ENCODE measurements at regions not wholly inside any gene's neighbourhood (a gene's known extent, or its start where the extent isn't known, plus 50 kb on each side); places are given as distances from the start of the nearest gene placed in this dataset.
"Not testable (repeated sequence)": the region's sequence is repeated elsewhere in the genome, so short reads cannot be mapped to it uniquely, and the experiment has no call there.

- DNase-seq (ENCODE audit: low read depth) = no peak
Measured at GRCh38 chr5:17690473-17690872, 56.2 kb downstream of the TAF11L14 start.

- DNase-seq (ENCODE audit: low read depth) = no peak
Measured at GRCh38 chr5:17691762-17692161, 57.5 kb downstream of the TAF11L14 start.

- DNase-seq (ENCODE audit: low read depth) = no peak
Measured at GRCh38 chr5:17694371-17694770, 60.1 kb downstream of the TAF11L14 start.

- DNase-seq (ENCODE audit: low read depth) = no peak
Measured at GRCh38 chr5:17694914-17695313, 60.7 kb downstream of the TAF11L14 start.

- no peak for DNase-seq (ENCODE audit: low read depth)
Measured at GRCh38 chr5:17696627-17697026, 62.4 kb downstream of the TAF11L14 start.

GRCh38 chr5:17697671-17698070 lies 63.4 kb downstream of the TAF11L14 start:
- no peak for DNase-seq (ENCODE audit: low read depth)

- no peak for DNase-seq (ENCODE audit: low read depth)
Measured at GRCh38 chr5:17709011-17709710, 74.9 kb downstream of the TAF11L14 start.

GRCh38 chr5:17713301-17713700 lies 79.0 kb downstream of the TAF11L14 start:
- DNase-seq (ENCODE audit: low read depth) = no peak

GRCh38 chr5:17714186-17714585 lies 79.9 kb downstream of the TAF11L14 start:
- no peak for DNase-seq (ENCODE audit: low read depth)

- DNase-seq (ENCODE audit: low read depth) = no peak
Measured at GRCh38 chr5:17719592-17719991, 85.3 kb downstream of the TAF11L14 start.

- no peak for DNase-seq (ENCODE audit: low read depth)
Measured at GRCh38 chr5:17720071-17720470, 85.8 kb downstream of the TAF11L14 start.

GRCh38 chr5:17723876-17724275 lies 89.6 kb downstream of the TAF11L14 start:
- no peak for DNase-seq (ENCODE audit: low read depth)

GRCh38 chr5:17727098-17727497 lies 92.8 kb downstream of the TAF11L14 start:
- no peak for DNase-seq (ENCODE audit: low read depth)

- DNase-seq (ENCODE audit: low read depth) = no peak
Measured at GRCh38 chr5:17730421-17730820, 96.2 kb downstream of the TAF11L14 start.

GRCh38 chr5:17732351-17732923 lies 98.2 kb downstream of the TAF11L14 start:
- DNase-seq (ENCODE audit: low read depth) = no peak

- DNase-seq (ENCODE audit: low read depth) = no peak
Measured at GRCh38 chr5:17734011-17734410, 99.8 kb downstream of the TAF11L14 start.

- DNase-seq (ENCODE audit: low read depth) = no peak
Measured at GRCh38 chr5:17735761-17736160, 101.5 kb downstream of the TAF11L14 start.

GRCh38 chr5:17737092-17737491 lies 102.8 kb downstream of the TAF11L14 start:
- no peak for DNase-seq (ENCODE audit: low read depth)

GRCh38 chr5:17738446-17738845 lies 104.2 kb downstream of the TAF11L14 start:
- DNase-seq (ENCODE audit: low read depth) = no peak

GRCh38 chr5:17743580-17744435 lies 109.5 kb downstream of the TAF11L14 start:
- DNase-seq (ENCODE audit: low read depth) = no peak

GRCh38 chr5:17748201-17748600 lies 113.9 kb downstream of the TAF11L14 start:
- DNase-seq (ENCODE audit: low read depth) = no peak

GRCh38 chr5:17748941-17749340 lies 114.7 kb downstream of the TAF11L14 start:
- no peak for DNase-seq (ENCODE audit: low read depth)

GRCh38 chr5:17755406-17755805 lies 121.1 kb downstream of the TAF11L14 start:
- DNase-seq (ENCODE audit: low read depth) = not testable (repeated sequence)
